Nephron progenitor cell (in vitro differentiated cells): ENCODE measurements at regions not wholly inside any gene's neighbourhood (a gene's known extent, or its start where the extent isn't known, plus 50 kb on each side); places are given as distances from the start of the nearest gene placed in this dataset.

ENCODE experiments used
- DNase-seq: peaks from one replicate; pipeline ENCODE4 v3.0.0; 2021
- H3K27ac Mint-ChIP-seq: 2 replicates; pipeline ENCODE4 v1.8.0; 2021; ENCODE audit warnings: mild to moderate bottlenecking, moderate library complexity, mixed read lengths
- H3K27me3 Mint-ChIP-seq: 2 replicates; pipeline ENCODE4 v1.8.0; 2021; ENCODE audit warnings: mild to moderate bottlenecking, low read depth, mixed read lengths; ENCODE audit not compliant: poor library complexity
- H3K36me3 Mint-ChIP-seq: 2 replicates; pipeline ENCODE4 v1.8.0; 2021; ENCODE audit warnings: low read depth, mixed read lengths
- H3K4me1 Mint-ChIP-seq: 2 replicates; pipeline ENCODE4 v1.8.0; 2021; ENCODE audit warnings: mixed read lengths
- H3K4me3 Mint-ChIP-seq: 2 replicates; pipeline ENCODE4 v1.8.0; 2021; ENCODE audit warnings: mild to moderate bottlenecking, moderate library complexity, mixed read lengths
- H3K9me3 Mint-ChIP-seq: 2 replicates; pipeline ENCODE4 v1.8.0; 2021; ENCODE audit warnings: mild to moderate bottlenecking, moderate library complexity, mixed read lengths
- TF ChIP-seq, protein P1 (sequence below): fragments of 200-600 bp; sonication (generic); IDR thresholded peaks from 2 replicates; pipeline ENCODE4 v1.5.0; 2021; ENCODE audit warnings: antibody characterized with exemption

DNA sequence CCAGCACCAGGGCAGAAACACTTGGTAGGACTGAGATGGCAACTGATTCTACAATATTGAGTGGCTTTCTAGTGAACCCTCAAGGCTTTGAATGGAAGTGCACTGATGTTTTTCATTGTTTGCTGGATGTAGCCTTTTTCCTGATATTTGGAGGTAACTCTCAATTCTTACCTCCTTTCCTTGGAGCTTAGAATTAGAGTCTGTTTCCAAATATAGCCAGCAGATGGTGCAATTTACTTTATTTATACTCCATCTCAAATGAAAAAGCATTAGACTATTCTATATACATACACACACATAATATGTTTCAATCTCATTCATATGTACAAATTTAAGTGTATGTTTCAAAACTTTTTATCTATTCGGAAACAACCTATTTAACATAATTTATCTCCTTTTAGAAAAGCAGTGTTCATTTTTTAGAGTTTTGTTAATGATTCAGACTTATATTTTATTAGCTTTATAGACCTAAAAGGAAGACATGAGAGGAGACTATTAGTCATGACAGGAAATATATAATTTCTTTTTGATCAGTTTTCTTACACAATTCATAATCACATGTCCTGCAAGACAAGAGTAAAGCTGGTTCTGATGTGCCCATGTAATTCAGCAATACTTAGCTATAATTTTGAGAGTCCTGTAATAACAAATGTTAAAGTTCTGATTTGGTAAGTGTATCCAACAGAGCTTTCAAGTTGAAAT, 124.8 kb downstream of the NUP35 start:
- TF ChIP-seq, protein P1, sequence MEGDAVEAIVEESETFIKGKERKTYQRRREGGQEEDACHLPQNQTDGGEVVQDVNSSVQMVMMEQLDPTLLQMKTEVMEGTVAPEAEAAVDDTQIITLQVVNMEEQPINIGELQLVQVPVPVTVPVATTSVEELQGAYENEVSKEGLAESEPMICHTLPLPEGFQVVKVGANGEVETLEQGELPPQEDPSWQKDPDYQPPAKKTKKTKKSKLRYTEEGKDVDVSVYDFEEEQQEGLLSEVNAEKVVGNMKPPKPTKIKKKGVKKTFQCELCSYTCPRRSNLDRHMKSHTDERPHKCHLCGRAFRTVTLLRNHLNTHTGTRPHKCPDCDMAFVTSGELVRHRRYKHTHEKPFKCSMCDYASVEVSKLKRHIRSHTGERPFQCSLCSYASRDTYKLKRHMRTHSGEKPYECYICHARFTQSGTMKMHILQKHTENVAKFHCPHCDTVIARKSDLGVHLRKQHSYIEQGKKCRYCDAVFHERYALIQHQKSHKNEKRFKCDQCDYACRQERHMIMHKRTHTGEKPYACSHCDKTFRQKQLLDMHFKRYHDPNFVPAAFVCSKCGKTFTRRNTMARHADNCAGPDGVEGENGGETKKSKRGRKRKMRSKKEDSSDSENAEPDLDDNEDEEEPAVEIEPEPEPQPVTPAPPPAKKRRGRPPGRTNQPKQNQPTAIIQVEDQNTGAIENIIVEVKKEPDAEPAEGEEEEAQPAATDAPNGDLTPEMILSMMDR: peak; percentile 54
- no peak overlapping the region for H3K27ac Mint-ChIP-seq
- H3K4me1 Mint-ChIP-seq: peaks cover 13% of the 10 kb centered on the region
- no peaks in the 10 kb centered on the region for H3K27me3 Mint-ChIP-seq
- no peak overlapping the region for H3K4me3 Mint-ChIP-seq
- DNase-seq: no peak
- no peaks in the 10 kb centered on the region for H3K9me3 Mint-ChIP-seq
- no peaks in the 10 kb centered on the region for H3K36me3 Mint-ChIP-seq

DNA sequence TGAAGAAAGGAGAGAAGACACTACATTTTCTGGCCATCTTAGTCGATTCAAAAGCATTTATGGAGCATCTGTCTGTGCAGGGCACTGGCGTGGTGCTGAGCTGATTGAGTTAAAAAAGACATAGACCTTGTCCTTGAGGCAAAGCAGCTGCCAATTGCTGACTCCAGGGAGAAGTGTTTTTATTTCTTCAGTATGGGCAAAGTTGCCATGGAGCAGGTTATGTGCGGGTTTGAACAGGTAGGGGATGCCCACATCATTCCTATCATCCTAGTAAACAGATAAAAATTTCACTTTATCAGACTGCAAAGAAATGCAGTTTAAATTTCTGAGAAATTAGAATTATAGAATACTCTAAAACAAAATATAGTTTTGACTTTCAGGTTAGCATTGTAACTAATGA, 125.8 kb downstream of the NUP35 start:
- Mint-ChIP-seq H3K36me3 (no peaks in the 10 kb centered on the region), H3K4me1 (peaks cover 11% of the 10 kb centered on the region)

DNA sequence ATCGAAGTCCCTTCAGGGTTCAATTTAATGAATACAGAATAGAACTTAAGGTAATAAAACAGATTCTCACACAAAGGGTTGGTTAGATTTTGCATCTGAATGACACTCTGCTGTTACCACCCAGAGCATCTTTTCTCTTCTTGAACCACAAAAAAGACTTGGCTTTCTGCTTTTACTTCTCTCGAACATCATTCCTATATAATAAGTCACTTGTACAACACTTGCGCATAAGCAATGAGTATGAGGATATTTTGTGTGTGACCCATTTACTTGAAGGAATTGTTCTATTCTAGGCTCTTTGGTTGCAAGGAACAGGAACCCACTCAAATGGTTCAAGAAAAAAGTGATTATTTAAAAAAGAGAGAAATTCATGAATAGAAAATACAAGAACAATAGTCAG, 126.2 kb downstream of the NUP35 start:
- TF ChIP-seq, protein P1: no peak
- no peaks in the 10 kb centered on the region for H3K9me3 Mint-ChIP-seq
- H3K4me1 Mint-ChIP-seq: peaks cover 14% of the 10 kb centered on the region
- no peaks in the 10 kb centered on the region for H3K36me3 Mint-ChIP-seq
- no peak overlapping the region for H3K4me3 Mint-ChIP-seq
- H3K27me3 Mint-ChIP-seq: no peaks in the 10 kb centered on the region
- no peak for DNase-seq
- no peak overlapping the region for H3K27ac Mint-ChIP-seq

More for the DNA sequence above, 125.8 kb downstream of the NUP35 start:
- TF ChIP-seq, protein P1: no peak
- Mint-ChIP-seq H3K27me3 (no peaks in the 10 kb centered on the region), H3K4me3 (no peak overlapping the region), H3K27ac (no peak overlapping the region), H3K9me3 (no peaks in the 10 kb centered on the region)
- DNase-seq: no peak

DNA sequence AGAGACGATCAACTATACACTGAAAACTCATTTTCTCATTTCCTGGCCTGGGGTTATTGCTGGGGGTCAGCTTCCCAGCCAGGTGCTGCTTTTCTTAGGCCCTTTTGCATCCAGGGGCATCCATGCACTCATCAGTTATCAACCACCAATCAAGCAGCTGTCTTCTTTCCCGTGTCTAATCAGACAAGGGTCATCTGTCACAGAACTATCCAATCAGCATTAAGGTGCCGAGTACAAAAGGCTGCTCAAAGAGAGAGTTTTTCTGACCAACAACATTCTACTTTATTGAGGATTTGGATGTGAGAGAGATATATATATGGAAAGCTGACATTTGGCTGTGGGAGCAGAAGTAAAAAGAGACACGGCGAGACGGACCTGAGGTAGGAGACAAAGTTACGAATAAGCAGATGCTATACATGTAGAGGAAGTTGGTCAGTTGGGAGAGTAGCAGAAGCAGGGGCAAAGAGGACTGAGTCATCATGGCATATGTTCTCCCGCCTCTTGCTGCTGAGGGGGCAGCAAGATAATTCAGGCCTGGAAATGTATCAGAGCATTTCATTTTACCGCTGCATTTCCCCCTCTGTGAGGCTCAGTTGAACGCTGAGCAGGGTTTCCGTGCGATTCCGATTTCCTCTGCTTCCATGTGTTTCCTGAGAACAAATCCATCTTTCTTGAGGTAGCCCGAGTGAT, 129.3 kb downstream of the NUP35 start:
- TF ChIP-seq, protein P1: no peak
- Mint-ChIP-seq H3K4me1 (peaks cover 23% of the 10 kb centered on the region), H3K36me3 (no peaks in the 10 kb centered on the region), H3K9me3 (no peaks in the 10 kb centered on the region), H3K27ac (peak overlapping the region; percentile 62), H3K4me3 (no peak overlapping the region), H3K27me3 (no peaks in the 10 kb centered on the region)
- no peak for DNase-seq

DNA sequence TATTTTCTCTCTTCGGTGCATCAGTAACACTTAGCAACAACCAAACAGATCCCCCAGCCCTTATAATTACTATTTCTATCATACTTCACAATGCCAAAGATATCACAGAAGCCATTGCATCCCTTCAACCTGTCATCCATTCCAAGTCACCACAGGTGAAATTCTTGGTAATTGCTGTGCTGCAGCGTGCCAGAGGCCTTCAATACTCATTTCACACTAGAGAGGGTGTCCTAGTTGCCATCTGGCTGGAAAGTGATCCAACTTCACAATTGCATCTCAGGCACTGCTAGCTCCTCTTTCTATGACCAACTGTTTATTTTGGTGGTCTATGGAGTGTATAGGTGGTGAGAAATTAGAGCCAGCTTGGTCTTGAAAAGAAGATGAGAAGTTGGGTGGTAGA, 131.2 kb downstream of the NUP35 start:
- DNase-seq: no peak
- peak overlapping the region; percentile 11 for H3K27ac Mint-ChIP-seq
- H3K36me3 Mint-ChIP-seq: no peaks in the 10 kb centered on the region
- H3K27me3 Mint-ChIP-seq: no peaks in the 10 kb centered on the region
- TF ChIP-seq, protein P1: no peak
- H3K9me3 Mint-ChIP-seq: no peaks in the 10 kb centered on the region
- H3K4me3 Mint-ChIP-seq: no peak overlapping the region
- H3K4me1 Mint-ChIP-seq: peaks cover 23% of the 10 kb centered on the region

DNA sequence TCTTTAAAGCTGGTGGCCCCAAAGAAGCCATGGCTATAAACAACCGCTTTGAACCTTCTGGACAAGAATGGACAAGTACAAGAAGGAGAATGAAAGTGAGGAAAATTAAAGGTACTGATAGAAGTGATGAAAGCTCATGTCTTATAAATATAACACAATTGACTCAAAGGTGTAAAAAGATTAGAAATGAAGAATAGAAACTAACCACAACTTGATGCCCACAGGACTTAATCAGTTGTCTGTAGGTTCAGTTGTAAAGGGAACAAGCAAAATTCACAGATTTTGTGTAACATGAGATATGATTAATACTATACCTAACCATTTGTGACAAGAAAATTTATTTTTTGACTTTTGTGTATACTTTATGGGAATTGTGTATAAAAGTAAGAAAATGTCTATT, 135.7 kb downstream of the NUP35 start:
- H3K4me1 Mint-ChIP-seq: peaks cover 14% of the 10 kb centered on the region
- TF ChIP-seq, protein P1: no peak
- H3K9me3 Mint-ChIP-seq: no peaks in the 10 kb centered on the region
- no peaks in the 10 kb centered on the region for H3K36me3 Mint-ChIP-seq
- no peak overlapping the region for H3K27ac Mint-ChIP-seq
- H3K4me3 Mint-ChIP-seq: no peak overlapping the region
- peaks cover 2% of the 10 kb centered on the region for H3K27me3 Mint-ChIP-seq
- no peak for DNase-seq
